Stomach smooth muscle (tissue), 2 donors: ENCODE measurements at regions not wholly inside any gene's neighbourhood (a gene's known extent, or its start where the extent isn't known, plus 50 kb on each side); places are given as distances from the start of the nearest gene placed in this dataset.
"Not testable (repeated sequence)": the region's sequence is repeated elsewhere in the genome, so short reads cannot be mapped to it uniquely, and the experiment has no call there.

ENCODE experiments used
- H3K27ac ChIP-seq: one replicate; pipeline ENCODE4 v1.7.0; 2013; ENCODE audit warnings: mild to moderate bottlenecking, low read length, inconsistent platforms
- H3K27me3 ChIP-seq, 2 donors: one replicate each; pipeline ENCODE4 v1.7.0; 2013; ENCODE audit warnings: low read length in 2 of 2; ENCODE audit not compliant: insufficient read depth in 2 of 2, control insufficient read depth in 1 of 2
- H3K36me3 ChIP-seq, 2 donors: one replicate each; pipeline ENCODE4 v1.7.0; 2013; ENCODE audit warnings: low read length in 2 of 2; ENCODE audit not compliant: control insufficient read depth in 2 of 2, insufficient read depth in 2 of 2
- H3K4me1 ChIP-seq: one replicate; pipeline ENCODE4 v1.7.0; 2013; ENCODE audit warnings: low read length; ENCODE audit not compliant: control insufficient read depth, insufficient read depth
- H3K4me3 ChIP-seq, 2 donors: one replicate each; pipeline ENCODE4 v1.7.0; 2013; ENCODE audit warnings: low read length in 2 of 2
- H3K9ac ChIP-seq, 2 donors: one replicate each; pipeline ENCODE4 v1.7.0; 2013; ENCODE audit warnings: low read length in 2 of 2, mild to moderate bottlenecking in 1 of 2
- H3K9me3 ChIP-seq, 2 donors: one replicate each; pipeline ENCODE4 v1.7.0; 2013; ENCODE audit warnings: low read length in 2 of 2; ENCODE audit not compliant: control insufficient read depth in 2 of 2
- donor health status: healthy.
- donor health status: Pancreatic carcinoma.

DNA sequence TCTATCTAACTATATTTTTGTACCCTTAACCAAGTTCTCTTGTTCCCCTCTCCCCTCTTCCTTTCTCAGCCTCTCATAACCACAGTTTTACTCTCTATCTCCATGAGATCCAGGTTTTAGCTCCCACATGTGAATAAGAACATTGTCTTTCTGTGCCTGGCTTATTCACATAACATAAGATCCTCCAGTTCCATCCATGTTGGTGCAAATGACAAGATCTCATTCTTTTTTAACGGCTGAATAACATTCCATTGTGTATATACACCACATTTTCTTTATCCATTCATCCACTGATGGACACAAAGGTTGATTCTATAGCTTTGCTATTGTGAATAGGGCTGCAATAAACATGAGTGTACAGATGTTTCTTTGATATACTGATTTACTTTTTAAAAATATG, 83.9 kb upstream of the TMEM178A start:
- H3K27me3 ChIP-seq = no peaks in the 10 kb centered on the region
- H3K36me3 ChIP-seq = no peaks in the 10 kb centered on the region
- H3K4me1 ChIP-seq = no peaks in the 10 kb centered on the region
- H3K9me3 ChIP-seq = no peaks in the 10 kb centered on the region
- H3K9ac ChIP-seq = no peak overlapping the region
- no peak overlapping the region for H3K4me3 ChIP-seq
- no peak overlapping the region for H3K27ac ChIP-seq

DNA sequence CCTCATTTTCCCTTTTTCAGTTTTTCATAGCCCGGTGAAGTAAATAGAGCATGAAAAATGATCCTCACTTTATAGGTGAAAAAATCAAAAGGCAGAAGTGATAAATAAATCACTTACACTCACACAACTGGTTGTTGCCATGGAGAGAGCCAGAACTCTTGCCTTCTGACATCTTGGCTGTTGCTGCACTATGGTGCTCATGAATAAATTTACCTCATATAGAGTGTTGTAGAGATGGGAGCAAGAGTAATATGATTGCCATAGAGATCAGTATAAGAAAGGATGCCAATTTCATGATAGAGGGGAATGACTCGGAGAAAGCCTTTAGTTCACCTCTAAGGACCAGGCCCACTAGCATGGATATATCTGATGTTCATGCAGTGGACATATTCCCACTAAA, 82.5 kb upstream of the TMEM178A start:
- H3K9ac ChIP-seq = no peak overlapping the region
- no peak overlapping the region for H3K27ac ChIP-seq
- no peaks in the 10 kb centered on the region for H3K4me1 ChIP-seq
- H3K4me3 ChIP-seq = no peak overlapping the region
- H3K9me3 ChIP-seq = peaks cover 0 to 2% of the 10 kb centered on the region in 2 donors
- H3K27me3 ChIP-seq = no peaks in the 10 kb centered on the region
- H3K36me3 ChIP-seq = no peaks in the 10 kb centered on the region

DNA sequence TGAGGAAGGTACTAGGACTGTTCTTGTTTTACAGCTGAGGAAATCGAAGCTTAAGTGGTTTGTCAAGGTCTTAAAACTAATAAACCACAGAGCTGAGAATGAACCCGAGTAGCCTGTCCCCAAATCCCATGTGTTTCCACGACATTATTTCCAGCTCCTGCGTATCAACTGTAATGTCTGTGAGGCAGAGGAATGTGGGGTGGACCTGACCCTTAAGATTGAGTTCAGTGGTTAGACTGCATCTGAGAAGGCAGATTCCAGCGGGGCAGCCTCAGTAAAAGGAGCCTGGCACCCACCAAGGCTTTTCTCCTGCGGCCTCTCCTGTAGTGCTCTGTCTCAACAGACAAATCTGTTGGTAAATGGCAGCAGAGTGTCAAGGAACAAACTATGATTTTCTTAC, 81.9 kb upstream of the TMEM178A start:
- no peak overlapping the region for H3K9ac ChIP-seq
- H3K27me3 ChIP-seq = no peaks in the 10 kb centered on the region
- no peaks in the 10 kb centered on the region for H3K4me1 ChIP-seq
- H3K27ac ChIP-seq = no peak overlapping the region
- no peak overlapping the region for H3K4me3 ChIP-seq
- H3K9me3 ChIP-seq = peaks cover 0 to 3% of the 10 kb centered on the region in 2 donors
- no peaks in the 10 kb centered on the region for H3K36me3 ChIP-seq

DNA sequence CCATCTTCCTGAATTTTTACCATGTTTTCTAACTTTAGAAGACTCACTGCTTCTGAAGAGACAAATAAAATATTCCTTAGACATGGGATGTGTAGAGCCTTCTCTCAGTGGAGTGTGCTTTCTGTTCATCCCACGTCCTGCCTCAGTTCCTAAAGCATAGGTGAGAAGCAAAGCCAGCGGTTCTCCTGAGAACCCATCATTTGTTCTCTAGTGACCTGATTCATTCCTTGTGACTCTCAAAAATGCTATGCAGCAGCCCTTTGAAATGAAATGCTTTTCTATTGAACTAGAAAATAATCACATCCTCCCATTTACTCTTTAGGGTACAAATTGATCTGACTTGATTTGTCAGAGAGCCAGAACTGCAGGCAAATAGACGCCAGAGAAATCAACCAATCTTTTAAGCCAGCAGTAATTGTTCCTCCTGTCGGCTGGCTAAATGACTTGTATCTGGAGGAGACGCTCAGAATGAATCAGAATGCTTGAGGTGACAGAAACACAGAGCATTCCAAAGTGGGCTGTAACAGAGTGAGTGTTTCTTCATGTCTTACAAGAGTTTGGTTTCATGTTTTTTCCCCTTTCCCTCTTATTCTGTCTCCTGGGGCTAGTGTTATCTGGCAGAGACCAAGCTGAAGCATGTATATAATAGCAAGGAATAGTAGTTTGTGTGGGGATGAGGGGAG, 81.3 kb upstream of the TMEM178A start:
- Histone ChIP-seq H3K27me3 (no peaks in the 10 kb centered on the region), H3K27ac (no peak overlapping the region), H3K4me1 (no peaks in the 10 kb centered on the region), H3K4me3 (no peak overlapping the region), H3K36me3 (no peaks in the 10 kb centered on the region), H3K9ac (no peak overlapping the region), H3K9me3 (peaks cover 0 to 3% of the 10 kb centered on the region in 2 donors)

DNA sequence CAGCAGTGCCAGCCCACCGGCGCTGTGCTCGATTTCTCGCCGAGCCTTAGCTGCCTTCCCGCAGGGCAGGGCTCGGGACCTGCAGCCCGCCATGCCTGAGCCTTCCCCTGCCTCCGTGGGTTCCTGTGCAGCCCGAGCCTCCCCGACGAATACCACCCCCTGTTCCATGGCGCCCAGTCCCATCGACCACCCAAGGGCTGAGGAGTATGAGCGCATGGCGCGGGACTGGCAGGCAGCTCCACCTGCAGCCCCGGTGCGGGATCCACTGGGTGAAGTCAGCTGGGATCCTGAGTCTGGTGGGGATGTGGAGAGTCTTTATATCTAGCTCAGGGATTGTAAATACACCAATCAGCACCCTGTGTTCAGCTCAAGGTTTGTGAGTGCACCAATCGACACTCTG, 80.2 kb upstream of the TMEM178A start:
- not testable (repeated sequence) for H3K9me3 ChIP-seq, H3K27ac ChIP-seq, H3K9ac ChIP-seq, H3K4me1 ChIP-seq, H3K36me3 ChIP-seq, H3K27me3 ChIP-seq, H3K4me3 ChIP-seq

DNA sequence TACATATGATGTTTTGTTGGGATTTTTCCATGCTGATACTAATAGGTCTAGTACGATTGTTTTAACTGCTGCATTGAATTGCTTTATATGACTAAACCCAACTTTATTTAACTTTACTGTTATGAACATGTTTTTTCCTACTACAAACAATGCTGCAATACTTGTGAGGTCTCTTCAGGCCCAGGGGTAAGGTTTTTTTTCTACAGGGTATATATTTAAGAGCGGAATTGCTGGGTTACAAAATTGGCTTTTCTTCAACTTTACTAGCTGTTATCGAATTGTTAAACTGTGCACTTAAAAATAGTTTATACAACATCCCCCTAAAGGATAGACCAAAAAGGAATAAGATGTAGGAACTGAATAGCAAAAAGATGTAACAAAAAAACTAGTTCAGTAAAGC, 78.5 kb upstream of the TMEM178A start:
- H3K9ac ChIP-seq = no peak overlapping the region
- H3K9me3 ChIP-seq = peaks cover 0 to 3% of the 10 kb centered on the region in 2 donors
- no peaks in the 10 kb centered on the region for H3K36me3 ChIP-seq
- no peak overlapping the region for H3K4me3 ChIP-seq
- H3K27ac ChIP-seq = no peak overlapping the region
- no peaks in the 10 kb centered on the region for H3K4me1 ChIP-seq
- H3K27me3 ChIP-seq = no peaks in the 10 kb centered on the region

DNA sequence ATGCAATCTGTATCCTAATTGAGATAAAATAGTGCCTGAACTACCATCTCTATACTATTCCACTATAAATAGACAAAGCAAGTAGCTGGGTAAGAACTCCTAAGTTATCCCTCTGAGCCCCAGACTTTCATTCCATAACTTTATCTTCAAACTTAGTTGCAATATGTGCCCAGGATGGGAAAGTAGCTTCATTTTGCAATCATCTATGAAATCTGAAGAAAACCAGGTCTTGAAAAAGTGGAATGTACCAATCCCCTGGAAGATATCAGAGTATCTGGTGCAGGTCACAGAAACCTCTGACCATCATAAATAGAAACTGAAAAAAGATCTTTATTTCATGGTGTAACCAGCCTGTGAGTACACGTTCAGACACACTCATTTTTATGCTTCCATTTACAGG, 78.1 kb upstream of the TMEM178A start:
- no peak overlapping the region for H3K4me3 ChIP-seq
- H3K27me3 ChIP-seq = no peaks in the 10 kb centered on the region
- H3K27ac ChIP-seq = no peak overlapping the region
- H3K9me3 ChIP-seq = peaks cover 0 to 3% of the 10 kb centered on the region in 2 donors
- no peaks in the 10 kb centered on the region for H3K4me1 ChIP-seq
- H3K36me3 ChIP-seq = no peaks in the 10 kb centered on the region
- no peak overlapping the region for H3K9ac ChIP-seq

DNA sequence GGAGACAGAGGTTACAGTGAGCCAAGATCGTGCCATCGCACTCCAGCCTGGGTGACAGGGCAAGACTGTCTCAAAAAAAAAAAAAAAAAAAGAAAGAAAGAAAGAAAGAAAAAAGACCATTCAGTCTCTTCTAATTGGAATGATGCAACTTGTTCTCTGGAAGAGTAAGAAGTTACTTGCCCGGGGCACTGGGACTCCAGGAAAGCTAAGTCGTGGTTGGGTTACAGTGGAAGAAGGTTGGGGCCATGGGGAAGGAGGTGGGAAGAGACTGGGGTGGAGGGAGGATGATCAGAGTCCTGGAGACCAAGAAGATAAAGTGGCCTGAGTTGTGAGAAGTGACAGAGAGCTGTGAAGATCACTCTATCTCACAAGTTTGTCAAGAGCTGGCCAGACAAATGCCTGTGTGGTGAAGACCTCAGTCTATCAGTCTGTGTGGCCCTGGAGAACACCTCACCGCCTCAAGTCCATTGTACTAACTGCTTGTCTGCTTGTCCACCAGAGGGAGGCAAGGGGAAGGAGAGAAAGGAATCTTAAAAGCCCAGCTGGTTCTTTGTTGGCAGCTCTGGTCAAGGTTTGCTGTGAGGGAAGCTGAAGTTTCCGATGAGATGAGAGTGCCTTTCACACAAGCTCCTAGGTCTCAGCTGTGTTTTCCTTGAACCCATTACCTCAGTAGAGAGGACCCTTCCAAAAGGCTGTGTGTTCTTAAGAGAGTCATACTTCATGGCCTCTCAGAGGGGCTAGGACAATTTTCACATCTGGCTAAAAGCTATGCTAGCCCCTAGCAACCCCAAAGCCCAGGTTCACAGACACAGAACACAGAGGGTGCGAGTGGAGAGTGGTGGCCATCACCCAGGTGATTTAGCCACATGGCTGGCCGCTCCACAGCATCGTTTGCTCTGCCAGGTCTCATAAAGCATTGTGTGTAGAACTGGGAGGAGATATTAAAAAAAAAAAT, 72.0 kb upstream of the TMEM178A start:
- Histone ChIP-seq H3K4me1 (peaks cover 4% of the 10 kb centered on the region), H3K9me3 (no peaks in the 10 kb centered on the region), H3K9ac (no peak overlapping the region), H3K27ac (no peak overlapping the region), H3K36me3 (no peaks in the 10 kb centered on the region), H3K4me3 (no peak overlapping the region), H3K27me3 (no peaks in the 10 kb centered on the region)

DNA sequence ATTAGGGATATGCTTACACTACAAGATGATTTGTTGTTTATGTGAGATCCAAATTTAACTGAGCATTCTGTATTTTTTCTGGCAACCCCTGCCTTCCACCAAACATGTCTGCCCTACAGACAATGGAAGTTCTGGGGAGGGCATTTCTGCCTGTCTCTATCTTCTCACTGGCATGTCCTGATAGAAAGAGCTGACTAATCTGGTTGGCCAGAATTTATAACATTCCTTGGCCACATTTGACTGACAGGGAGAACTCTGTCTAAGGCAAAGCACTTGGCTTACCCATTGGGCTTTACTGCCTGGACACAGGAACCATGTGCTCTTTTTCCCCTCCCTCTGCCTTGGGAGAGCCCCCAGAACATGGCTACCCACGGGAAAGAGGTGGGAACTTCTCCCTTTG, 70.6 kb upstream of the TMEM178A start:
- H3K9me3 ChIP-seq = no peaks in the 10 kb centered on the region
- H3K4me3 ChIP-seq = no peak overlapping the region

DNA sequence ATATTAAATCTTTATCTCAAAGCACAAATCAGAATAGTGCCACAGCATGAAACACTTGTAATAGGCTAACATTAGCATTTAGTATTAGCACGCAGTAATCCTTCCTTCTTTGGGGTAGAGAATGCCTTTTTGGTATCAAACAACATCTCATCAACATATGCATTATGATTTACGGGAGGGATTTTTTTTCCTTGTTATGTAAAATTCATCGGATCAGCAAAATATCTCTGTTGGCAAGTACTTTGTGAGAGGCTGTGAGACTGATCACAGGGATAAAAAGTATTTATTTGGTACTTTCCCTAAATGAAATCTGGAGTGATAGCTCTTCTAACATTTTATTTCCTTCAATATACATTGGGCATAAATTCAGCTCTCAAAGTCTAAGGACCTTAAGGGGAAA, 68.4 kb upstream of the TMEM178A start:
- Histone ChIP-seq H3K4me1 (peaks cover 4% of the 10 kb centered on the region), H3K36me3 (no peaks in the 10 kb centered on the region), H3K9ac (no peak overlapping the region), H3K9me3 (no peaks in the 10 kb centered on the region), H3K4me3 (no peak overlapping the region), H3K27ac (no peak overlapping the region), H3K27me3 (no peaks in the 10 kb centered on the region)

More for the DNA sequence above, 70.6 kb upstream of the TMEM178A start:
- H3K36me3 ChIP-seq = no peaks in the 10 kb centered on the region
- peaks cover 4% of the 10 kb centered on the region for H3K4me1 ChIP-seq
- no peaks in the 10 kb centered on the region for H3K27me3 ChIP-seq
- H3K9ac ChIP-seq = no peak overlapping the region
- no peak overlapping the region for H3K27ac ChIP-seq

DNA sequence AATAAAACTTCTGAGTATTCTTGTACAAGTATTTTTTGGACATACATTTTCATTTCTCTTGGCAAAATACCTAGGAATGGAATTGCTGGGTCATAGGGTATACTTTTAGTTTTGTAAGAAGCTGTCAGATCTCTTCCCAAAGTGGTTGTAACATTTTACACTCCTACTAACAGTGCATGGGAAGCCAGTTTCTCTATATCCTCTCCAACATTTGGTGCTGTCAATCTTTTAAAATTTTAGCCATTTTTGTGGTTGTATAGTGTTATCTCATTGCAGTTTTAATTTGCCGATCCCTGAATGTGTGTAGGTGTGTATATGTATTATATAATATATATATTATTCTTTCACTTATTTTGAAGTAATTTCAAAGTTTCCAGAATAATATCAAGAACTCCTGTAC, 63.1 kb upstream of the TMEM178A start:
- Histone ChIP-seq H3K36me3 (no peaks in the 10 kb centered on the region), H3K4me1 (no peaks in the 10 kb centered on the region), H3K27me3 (peaks cover 0 to 3% of the 10 kb centered on the region in 2 donors), H3K27ac (no peak overlapping the region), H3K9ac (no peak overlapping the region), H3K4me3 (no peak overlapping the region), H3K9me3 (no peaks in the 10 kb centered on the region)
